ENCODE measurements at regions not wholly inside any gene's neighbourhood (a gene's known extent, or its start where the extent isn't known, plus 50 kb on each side); places are given as distances from the start of the nearest gene placed in this dataset.
"Not testable (repeated sequence)": the region's sequence is repeated elsewhere in the genome, so short reads cannot be mapped to it uniquely, and the experiment has no call there.

GRCh38 chr2:183892315-183892941 lies 705.9 kb upstream of the ZNF804A start:
- FAIRE-seq (no peak), DNase-seq (ENCODE audit: low spot score) (no peak)

- no peak for FAIRE-seq
- no peak for DNase-seq (ENCODE audit: low spot score)
Measured at GRCh38 chr2:183898641-183899040, 699.7 kb upstream of the ZNF804A start.

- FAIRE-seq = no peak
- no peak for DNase-seq (ENCODE audit: low spot score)
Measured at GRCh38 chr2:183901931-183902330, 696.4 kb upstream of the ZNF804A start.

- FAIRE-seq (no peak), DNase-seq (ENCODE audit: low spot score) (no peak)
Measured at GRCh38 chr2:183903026-183903425, 695.3 kb upstream of the ZNF804A start.

- FAIRE-seq; DNase-seq (ENCODE audit: low spot score): not testable (repeated sequence)
Measured at GRCh38 chr2:183916041-183916440, 682.3 kb upstream of the ZNF804A start.

GRCh38 chr2:183919167-183919566 lies 679.2 kb upstream of the ZNF804A start:
- DNase-seq (ENCODE audit: low spot score) (no peak), FAIRE-seq (no peak)

- FAIRE-seq (no peak), DNase-seq (ENCODE audit: low spot score) (no peak)
Measured at GRCh38 chr2:183919926-183920325, 678.4 kb upstream of the ZNF804A start.

- DNase-seq (ENCODE audit: low spot score) = no peak
- FAIRE-seq = no peak
Measured at GRCh38 chr2:183925281-183925680, 673.0 kb upstream of the ZNF804A start.

GRCh38 chr2:183926433-183926832 lies 671.9 kb upstream of the ZNF804A start:
- no peak for FAIRE-seq
- no peak for DNase-seq (ENCODE audit: low spot score)

- DNase-seq (ENCODE audit: low spot score) = peak; percentile 22
Measured at GRCh38 chr2:183927406-183928325, 670.7 kb upstream of the ZNF804A start.

GRCh38 chr2:183935005-183935404 lies 663.3 kb upstream of the ZNF804A start:
- DNase-seq (ENCODE audit: low spot score) = no peak
- no peak for FAIRE-seq

More at GRCh38 chr2:183927406-183928325, 670.7 kb upstream of the ZNF804A start:
- FAIRE-seq = no peak

GRCh38 chr2:183937220-183937619 lies 661.1 kb upstream of the ZNF804A start:
- no peak for DNase-seq (ENCODE audit: low spot score)
- FAIRE-seq = no peak

GRCh38 chr2:183946193-183946592 lies 652.1 kb upstream of the ZNF804A start:
- no peak for DNase-seq (ENCODE audit: low spot score)
- peak; percentile 85 for FAIRE-seq

- DNase-seq (ENCODE audit: low spot score) (no peak), FAIRE-seq (no peak)
Measured at GRCh38 chr2:183948861-183949260, 649.5 kb upstream of the ZNF804A start.

- FAIRE-seq (no peak), DNase-seq (ENCODE audit: low spot score) (no peak)
Measured at GRCh38 chr2:183950673-183951072, 647.7 kb upstream of the ZNF804A start.

GRCh38 chr2:183951630-183952029 lies 646.7 kb upstream of the ZNF804A start:
- no peak for FAIRE-seq
- no peak for DNase-seq (ENCODE audit: low spot score)

GRCh38 chr2:183952741-183953140 lies 645.6 kb upstream of the ZNF804A start:
- DNase-seq (ENCODE audit: low spot score) = no peak
- FAIRE-seq = no peak

- no peak for DNase-seq (ENCODE audit: low spot score)
- no peak for FAIRE-seq
Measured at GRCh38 chr2:183963609-183964008, 634.7 kb upstream of the ZNF804A start.

- FAIRE-seq = no peak
- no peak for DNase-seq (ENCODE audit: low spot score)
Measured at GRCh38 chr2:183964565-183964964, 633.8 kb upstream of the ZNF804A start.

GRCh38 chr2:183967756-183968155 lies 630.6 kb upstream of the ZNF804A start:
- DNase-seq (ENCODE audit: low spot score) (no peak), FAIRE-seq (no peak)

GRCh38 chr2:183975676-183976075 lies 622.7 kb upstream of the ZNF804A start:
- DNase-seq (ENCODE audit: low spot score); FAIRE-seq: not testable (repeated sequence)

GRCh38 chr2:183984871-183985270 lies 613.5 kb upstream of the ZNF804A start:
- DNase-seq (ENCODE audit: low spot score) (no peak), FAIRE-seq (no peak)

- no peak for DNase-seq (ENCODE audit: low spot score)
- FAIRE-seq = no peak
Measured at GRCh38 chr2:183991968-183992367, 606.4 kb upstream of the ZNF804A start.

Measured in RCC 7860 (cell line).